ENCODE measurements at regions not wholly inside any gene's neighbourhood (a gene's known extent, or its start where the extent isn't known, plus 50 kb on each side); places are given as distances from the start of the nearest gene placed in this dataset.
"Not testable (repeated sequence)": the region's sequence is repeated elsewhere in the genome, so short reads cannot be mapped to it uniquely, and the experiment has no call there.

DNA sequence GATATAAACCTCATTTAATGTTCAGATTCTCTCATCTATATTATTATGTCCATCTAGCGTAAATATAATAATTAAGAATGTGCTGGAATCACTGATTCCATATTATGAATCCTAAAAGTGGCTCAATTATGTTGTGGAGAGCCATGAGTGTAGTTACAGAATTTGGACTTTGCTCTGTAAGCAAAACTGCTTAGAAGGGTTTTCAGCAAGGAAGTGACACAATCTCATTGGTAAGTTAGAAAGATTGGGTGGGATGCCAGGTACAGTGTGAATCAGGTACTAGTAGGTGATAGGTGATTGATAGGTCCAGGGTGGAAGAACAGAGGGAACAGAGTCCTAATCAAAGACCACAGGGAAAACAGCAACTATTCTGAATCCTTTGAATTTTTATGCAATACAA is 74.9 kb upstream of the ABLIM1 start:
- no peak for DNase-seq

- DNase-seq: no peak
Measured at GRCh38 chr10:114735946-114736345, 77.9 kb upstream of the ABLIM1 start.

- DNase-seq: no peak
Measured at GRCh38 chr10:114743521-114744231, 77.9 kb upstream of the FHIP2A start.

- no peak for DNase-seq
Measured at GRCh38 chr10:114746531-114746930, 75.0 kb upstream of the FHIP2A start.

DNA sequence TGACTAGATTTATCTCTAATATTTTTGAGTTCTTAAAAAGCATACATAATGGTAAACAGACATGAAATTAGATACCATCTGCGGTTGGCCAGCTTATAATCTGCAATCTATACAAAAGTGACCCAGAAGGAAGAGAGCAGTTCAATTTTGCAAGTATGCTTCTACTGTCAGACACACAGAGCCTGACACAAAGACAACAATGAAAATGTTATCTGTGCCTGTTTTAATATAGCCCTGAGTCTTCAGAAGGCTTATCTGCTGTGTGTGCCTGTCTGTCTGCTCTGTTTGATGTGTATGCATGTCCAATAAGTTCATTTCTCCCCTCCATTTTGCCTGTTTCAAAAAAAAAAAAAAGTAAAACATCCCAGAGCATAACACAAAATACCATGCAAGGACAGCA is 73.3 kb upstream of the FHIP2A start:
- no peak for DNase-seq

DNA sequence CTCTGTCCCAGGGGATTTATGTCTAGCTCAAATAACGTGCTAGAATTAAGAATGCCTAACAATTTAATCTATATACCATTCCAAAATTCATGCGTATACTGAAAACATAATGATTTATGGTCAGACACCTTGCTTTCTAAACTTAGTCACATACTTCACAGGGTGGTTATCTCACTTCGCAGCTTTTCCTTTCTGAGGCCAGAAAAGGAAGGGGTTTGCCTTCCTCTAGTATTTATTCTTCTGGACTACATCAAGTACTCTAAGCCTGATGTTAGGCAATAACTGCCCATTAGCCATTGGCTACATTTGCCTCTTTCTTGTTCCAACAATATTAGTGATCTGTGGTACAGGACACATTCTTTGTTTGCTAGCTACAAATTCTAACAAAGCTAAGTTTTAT is 72.6 kb upstream of the FHIP2A start:
- DNase-seq: no peak

- DNase-seq: no peak
Measured at GRCh38 chr10:114749510-114749909, 72.1 kb upstream of the FHIP2A start.

GRCh38 chr10:114751856-114752255 is 69.7 kb upstream of the FHIP2A start:
- no peak for DNase-seq

GRCh38 chr10:114752570-114752969 is 69.0 kb upstream of the FHIP2A start:
- not testable (repeated sequence) for DNase-seq

GRCh38 chr10:114753126-114753525 is 68.5 kb upstream of the FHIP2A start:
- DNase-seq: no peak

DNA sequence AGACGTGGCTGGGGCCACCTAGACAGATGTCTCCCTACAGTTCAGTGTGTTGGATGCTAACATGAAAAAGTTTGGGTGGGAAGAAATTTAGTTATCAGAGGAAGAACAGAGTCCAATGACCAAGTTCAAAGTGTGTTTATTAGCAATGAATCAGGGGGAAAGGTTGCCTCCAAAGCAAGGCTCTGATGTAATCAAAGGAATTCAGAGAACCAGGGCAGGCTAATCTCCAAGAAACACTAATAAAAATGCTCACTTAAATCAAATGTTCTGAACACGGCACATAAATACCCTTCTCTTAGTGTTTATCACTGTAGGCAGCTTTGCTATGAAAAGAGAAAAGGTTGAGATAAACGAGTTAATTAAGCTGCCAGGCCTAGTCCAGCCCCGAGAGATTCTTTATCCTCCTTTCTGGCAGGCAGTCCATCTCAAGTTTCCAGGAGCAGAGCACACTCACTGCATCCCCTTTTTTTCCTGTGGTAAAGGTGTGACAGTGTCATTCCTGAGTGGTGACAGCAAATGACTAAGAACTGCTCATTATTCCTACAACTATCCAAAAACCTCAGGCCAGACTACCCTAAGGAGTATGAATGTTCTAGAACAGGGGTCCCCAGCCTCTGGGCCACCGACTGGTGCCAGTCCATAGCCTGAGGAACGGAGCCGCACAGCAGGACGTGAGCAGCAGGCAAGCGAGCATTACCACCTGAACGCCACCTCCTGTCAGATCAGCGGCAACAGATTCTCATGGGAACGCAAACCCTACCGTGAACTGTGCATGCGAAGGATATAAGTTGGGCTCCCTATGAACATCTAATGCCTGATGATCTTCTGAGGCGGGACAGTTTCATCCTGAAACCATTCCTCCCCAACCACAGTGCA is 66.9 kb upstream of the FHIP2A start:
- no peak for DNase-seq

DNA sequence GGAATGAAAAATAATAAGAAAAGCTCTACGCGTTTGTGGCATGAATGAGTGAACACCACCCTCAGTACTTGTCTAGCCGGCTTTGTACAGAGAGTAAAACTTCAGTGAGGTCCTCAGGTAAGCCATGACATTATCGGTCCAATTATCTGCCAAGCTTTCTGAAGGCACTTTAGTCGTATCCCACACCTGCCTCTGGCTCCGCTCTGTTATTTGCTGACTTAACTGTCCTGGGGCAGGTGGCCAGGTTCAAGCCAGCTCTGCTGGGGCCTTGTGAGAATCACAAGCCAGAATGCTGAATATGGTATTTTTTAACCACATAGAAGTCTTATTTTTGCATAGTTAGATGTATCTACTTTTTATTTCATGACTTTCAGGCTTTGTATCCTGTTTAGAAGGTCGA is 66.0 kb upstream of the FHIP2A start:
- DNase-seq: no peak

GRCh38 chr10:114758331-114758730 is 63.2 kb upstream of the FHIP2A start:
- DNase-seq: peak; percentile 37

DNA sequence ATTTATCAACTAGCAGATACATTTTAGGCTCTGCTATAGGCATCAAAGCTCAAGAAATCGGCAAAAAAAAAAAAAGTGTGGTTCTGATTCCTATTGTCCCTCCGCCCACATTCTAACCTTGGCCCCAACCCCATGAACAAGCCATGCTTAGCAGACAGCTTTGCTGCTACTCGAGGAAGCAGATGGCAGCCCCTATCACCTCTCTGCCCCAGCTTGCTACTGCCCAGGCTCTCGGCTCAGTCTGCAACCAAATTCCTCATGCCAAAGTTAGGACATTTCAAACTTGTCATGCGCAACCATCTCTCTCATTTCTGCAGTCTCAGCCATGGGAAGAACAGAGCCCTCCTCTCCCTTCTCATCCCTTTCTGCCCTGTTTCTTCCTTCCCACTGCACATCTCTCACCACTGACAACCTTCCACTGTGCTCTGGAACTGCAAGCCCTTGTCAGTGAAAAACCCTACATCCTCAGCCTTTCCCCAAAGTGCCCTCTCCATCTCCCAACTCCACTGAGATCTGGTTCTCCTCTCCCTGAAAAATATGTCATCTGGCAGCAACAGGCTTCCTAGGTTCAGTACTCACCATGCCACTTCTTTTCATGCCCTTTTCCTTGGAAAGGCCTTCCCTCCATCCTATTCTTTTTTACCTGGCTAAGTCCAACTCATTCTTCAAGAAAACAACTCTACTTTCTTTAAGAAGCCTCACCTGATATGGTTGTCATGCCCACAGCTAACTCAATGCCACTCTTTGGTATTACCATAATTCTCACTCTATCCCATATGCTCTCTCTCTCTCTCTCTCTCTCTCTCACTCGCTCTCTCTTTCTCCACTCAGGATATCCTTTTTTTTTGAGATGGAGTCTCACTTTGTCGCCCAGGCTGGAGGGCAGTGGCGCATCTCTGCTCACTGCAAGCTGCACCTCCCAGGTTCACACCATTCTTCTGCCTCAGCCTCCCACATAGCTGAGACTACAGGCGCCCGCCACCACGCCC is 60.1 kb upstream of the FHIP2A start:
- DNase-seq: no peak

DNA sequence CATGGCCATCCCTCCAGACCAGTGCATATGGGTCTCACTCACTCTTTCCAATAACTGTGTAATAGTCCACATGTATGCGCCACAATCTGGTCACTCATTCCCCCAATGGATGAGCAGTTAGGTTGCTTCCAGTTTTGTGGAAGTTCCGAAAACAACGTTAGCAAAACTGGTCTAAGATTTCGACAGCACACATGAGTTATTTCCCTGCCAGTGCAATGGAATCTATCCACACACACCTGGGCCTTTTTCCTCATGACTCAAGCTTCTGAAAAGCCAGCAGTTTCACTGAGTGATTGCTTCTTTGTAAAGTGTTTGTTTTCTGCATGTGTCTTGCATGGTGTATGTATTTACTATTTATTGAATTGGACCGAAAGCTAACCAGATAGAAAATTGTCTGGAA is 58.8 kb upstream of the FHIP2A start:
- DNase-seq: no peak

DNA sequence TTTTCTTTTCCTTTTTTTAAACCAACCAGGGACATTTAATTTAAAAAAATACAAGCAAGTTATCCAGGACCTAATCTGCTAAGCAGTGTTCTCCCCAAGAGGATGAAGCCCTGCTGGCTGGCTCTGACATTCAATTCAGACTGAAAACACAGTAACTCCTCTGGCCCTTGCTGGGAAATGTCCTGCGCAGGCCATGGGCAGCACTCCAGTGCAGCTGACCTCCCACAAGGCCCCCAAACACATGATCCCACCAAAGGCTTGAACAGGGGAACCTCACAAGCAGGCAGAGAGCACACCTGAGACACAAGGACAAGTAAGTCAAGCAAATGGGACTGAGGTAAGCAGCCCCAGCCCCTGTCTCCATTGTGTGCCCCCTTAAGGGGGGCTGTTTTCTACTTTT is 56.9 kb upstream of the FHIP2A start:
- no peak for DNase-seq

DNA sequence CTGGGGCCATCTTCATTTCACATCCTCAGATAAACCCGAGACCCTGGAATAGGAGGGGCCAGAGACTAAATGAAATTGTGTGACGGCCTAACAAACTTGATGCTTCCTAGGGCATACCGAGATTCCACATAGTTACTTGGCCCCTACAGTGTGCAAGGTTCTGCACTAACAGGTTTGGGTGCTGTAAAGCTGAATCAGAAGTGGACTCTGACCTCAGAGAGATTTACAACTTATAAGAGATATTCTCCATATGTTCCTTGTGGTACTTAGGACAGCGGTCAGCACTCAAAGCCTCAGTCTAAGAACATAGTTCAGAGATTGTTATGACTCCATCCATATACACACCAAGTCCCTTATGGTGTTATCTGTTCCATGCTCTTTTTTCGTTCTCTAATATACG is 55.1 kb upstream of the FHIP2A start:
- DNase-seq: no peak

DNA sequence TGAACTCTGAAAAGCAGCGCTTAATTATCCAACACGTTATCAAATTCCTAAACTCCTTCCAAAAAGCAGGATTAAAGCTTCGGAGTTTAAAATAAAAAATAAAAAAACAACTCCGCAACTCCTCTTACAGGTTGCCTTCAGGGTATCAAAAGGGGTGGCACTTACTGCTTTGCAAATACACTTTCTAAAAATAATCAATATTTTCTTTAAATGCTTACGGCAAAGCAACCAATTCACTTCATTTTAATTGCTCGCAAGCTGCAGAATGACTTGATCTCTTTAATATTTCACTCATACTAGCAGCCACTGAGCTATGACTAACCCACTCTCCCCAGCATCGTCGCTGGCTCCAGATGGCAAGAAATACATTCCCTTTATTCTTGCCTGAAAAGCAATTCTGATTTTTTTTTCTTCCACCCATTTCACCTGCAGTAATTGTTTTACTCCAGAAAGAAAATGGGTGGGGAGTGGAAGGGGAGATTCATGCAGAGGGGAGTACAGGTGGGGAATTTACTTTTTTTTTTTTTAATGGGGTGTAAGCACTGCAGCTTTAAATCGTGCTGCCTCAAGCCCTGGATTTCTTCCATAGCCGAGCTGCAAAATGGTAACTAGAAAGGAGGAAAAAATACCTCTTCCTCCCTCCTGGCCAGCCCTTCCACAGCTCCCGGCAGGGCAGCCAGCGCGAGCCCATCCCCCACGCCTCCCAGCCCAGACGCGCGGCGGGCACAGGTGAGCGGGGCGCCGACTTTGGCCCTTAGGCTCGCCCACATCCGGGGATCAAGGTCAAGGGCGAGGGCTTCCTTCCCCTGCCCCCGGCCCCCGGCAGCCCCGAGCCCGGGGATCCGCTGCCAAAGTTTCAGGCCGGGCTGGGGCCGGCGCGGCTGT is 54.2 kb upstream of the FHIP2A start:
- DNase-seq: no peak

DNA sequence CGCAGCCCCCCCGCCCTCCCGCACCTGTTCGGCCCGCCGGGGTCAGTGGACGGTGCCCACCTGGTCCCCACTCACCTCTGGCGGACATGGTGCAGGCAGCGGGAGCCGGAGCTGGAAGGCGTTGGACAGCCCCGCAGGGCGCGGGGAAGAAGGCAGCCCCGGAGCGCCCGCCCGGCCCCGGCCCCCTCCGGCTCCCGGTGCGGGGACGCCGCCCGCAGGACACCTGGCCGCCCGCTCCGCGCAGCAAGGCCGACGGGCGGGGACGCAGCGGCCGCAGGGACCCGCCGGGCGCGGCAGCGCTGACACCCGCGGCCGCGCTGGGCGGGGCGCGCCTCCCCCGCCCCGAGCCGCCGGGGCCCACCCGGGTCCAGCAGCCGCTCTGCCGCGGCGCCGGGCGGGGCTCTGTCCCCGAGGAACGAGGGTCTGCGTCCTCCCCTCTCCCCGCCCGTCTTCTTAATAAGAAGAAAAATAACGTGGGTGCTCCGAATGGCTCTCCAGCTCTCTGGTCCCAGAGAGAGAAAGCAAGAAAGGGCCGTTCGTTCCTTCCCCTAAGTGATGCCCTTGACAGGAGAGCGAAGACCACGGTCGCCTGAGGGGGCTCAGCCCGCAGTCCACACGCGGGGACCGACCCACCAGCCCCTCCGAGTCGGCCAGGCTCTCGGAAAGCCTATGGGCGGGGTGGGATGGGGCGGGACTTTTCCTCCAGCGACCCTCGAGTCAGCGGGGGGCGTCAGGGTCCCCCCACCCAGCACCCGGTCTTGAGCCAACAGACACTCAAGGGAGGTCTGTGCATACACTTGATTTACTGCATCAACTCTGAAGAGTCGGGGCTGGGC is 53.4 kb upstream of the FHIP2A start:
- DNase-seq: no peak

DNA sequence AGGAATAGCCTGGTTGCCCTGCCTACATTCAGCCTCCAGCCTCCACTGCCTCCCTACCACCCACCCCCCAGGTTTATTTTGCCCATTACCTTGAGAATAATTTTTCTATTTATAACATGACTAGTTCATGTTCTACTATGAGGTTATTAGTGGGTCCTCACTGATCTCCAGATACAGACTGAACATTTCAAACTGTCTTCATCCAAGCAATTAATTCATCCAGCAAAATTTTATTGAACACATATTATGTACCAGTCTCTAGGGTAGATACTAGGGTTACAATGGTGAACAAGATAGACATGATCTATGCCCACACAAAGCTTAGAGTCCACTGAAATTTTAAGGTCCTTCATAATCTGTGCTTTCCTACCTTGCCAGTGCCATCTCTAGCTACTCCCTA is 51.6 kb upstream of the FHIP2A start:
- DNase-seq: no peak

DNA sequence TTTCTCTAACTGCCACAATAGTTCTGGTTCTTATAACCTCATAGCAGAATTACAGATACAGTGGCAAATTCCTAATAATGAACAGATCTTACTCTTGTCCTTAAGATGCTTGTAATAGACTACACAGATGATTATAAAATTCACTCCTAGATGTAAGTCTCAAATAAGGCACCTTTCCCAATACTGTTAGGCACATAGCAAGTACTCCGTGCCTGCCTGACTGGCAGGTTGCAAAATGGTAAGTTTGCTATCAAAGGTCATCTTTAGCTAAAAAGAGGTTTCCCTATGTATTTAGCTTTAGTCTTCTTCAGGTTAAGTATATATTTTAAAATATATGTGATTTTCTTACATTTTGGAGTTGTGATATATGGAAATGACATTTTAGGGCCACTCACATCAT is 50.4 kb upstream of the FHIP2A start:
- DNase-seq: no peak
